H1 (cell line): ENCODE measurements at regions not wholly inside any gene's neighbourhood (a gene's known extent, or its start where the extent isn't known, plus 50 kb on each side); places are given as distances from the start of the nearest gene placed in this dataset.

Experiments used
- CTCF ChIP-seq, 3 experiments: IDR thresholded peaks; 1 replicate in 2 of 3; 2 replicates in 1 of 3; pipeline versions ENCODE4 v1.5.1 to v1.6.1; 2011; ENCODE audit warnings: low read length in 3 of 3, mild to moderate bottlenecking in 3 of 3, inconsistent platforms in 2 of 3, low read depth in 1 of 3, moderate library complexity in 1 of 3; ENCODE audit not compliant: insufficient read depth in 1 of 3; ENCODE audit errors: control extremely low read depth in 1 of 3
- POLR2A ChIP-seq, 2 experiments: IDR thresholded peaks; 1 replicate in 1 of 2; 2 replicates in 1 of 2; pipeline ENCODE4 v1.6.1; 2011; ENCODE audit warnings: low read depth in 2 of 2, low read length in 2 of 2, mild to moderate bottlenecking in 2 of 2; ENCODE audit errors: control extremely low read depth in 1 of 2
- SP1 ChIP-seq: IDR thresholded peaks from 2 replicates; pipeline ENCODE4 v1.6.1; 2011; ENCODE audit warnings: low read depth, low read length
- TAF1 ChIP-seq: IDR thresholded peaks from 2 replicates; pipeline ENCODE4 v1.6.1; 2011; ENCODE audit warnings: mild to moderate bottlenecking, low read depth, low read length
- TF ChIP-seq, protein P1 (sequence below): IDR thresholded peaks from 2 replicates; pipeline ENCODE4 v1.6.1; 2012; ENCODE audit warnings: inconsistent platforms

GRCh38 chr17:63344383-63344782, 101.7 kb downstream of the CYB561 start:
- TF ChIP-seq CTCF (IDR thresholded peaks at IDR 0.05; ENCODE audit: control extremely low read depth in 1 of 3, insufficient read depth in 1 of 3, low read depth in 1 of 3, low read length in 3 of 3) (no peak), SP1 (no peak), POLR2A (IDR thresholded peaks at IDR 0.05; ENCODE audit: control extremely low read depth in 1 of 2, low read depth in 2 of 2, low read length in 2 of 2) (no peak), TAF1 (no peak)
- TF ChIP-seq, protein P1, sequence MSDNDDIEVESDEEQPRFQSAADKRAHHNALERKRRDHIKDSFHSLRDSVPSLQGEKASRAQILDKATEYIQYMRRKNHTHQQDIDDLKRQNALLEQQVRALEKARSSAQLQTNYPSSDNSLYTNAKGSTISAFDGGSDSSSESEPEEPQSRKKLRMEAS: no peak
